ENCODE measurements at regions not wholly inside any gene's neighbourhood (a gene's known extent, or its start where the extent isn't known, plus 50 kb on each side); places are given as distances from the start of the nearest gene placed in this dataset.
"Not testable (repeated sequence)": the region's sequence is repeated elsewhere in the genome, so short reads cannot be mapped to it uniquely, and the experiment has no call there.

GRCh38 chr15:26242565-26243071 lies 379.5 kb upstream of the ATP10A start:
- no peak for ATAC-seq
- H3K4me1 Mint-ChIP-seq, result no peaks in the 10 kb centered on the region
- H3K9me3 Mint-ChIP-seq (ENCODE audit: low read depth), result no peaks in the 10 kb centered on the region
- H3K27me3 Mint-ChIP-seq, result no peaks in the 10 kb centered on the region
- POLR2A ChIA-PET, result no interaction called here
- intact Hi-C loops (cut with DNase I, micrococcal nuclease), result no loop called here
- CTCF ChIA-PET, result no interaction called here
- no peak for DNase-seq
- H3K27ac Mint-ChIP-seq, result no peak overlapping the region
- H3K4me3 Mint-ChIP-seq, result no peak overlapping the region
- no peaks in the 10 kb centered on the region for H3K36me3 Mint-ChIP-seq (ENCODE audit: low read depth)

- no peaks in the 10 kb centered on the region for H3K4me1 Mint-ChIP-seq
- peaks cover 2% of the 10 kb centered on the region for H3K27me3 Mint-ChIP-seq
- ATAC-seq (no peak), DNase-seq (no peak)
- H3K36me3 Mint-ChIP-seq (ENCODE audit: low read depth), result no peaks in the 10 kb centered on the region
- H3K27ac Mint-ChIP-seq, result no peak overlapping the region
- H3K4me3 Mint-ChIP-seq, result no peak overlapping the region
- H3K9me3 Mint-ChIP-seq (ENCODE audit: low read depth), result no peaks in the 10 kb centered on the region
- intact Hi-C loops (cut with DNase I, micrococcal nuclease), result no loop called here
- CTCF ChIA-PET, result no interaction called here
- POLR2A ChIA-PET, result no interaction called here
These were observed 372.7 kb upstream of the ATP10A start for GRCh38 chr15:26235864-26236263.

GRCh38 chr15:26234976-26235767 lies 372.0 kb upstream of the ATP10A start:
- no peaks in the 10 kb centered on the region for H3K4me1 Mint-ChIP-seq
- peaks cover 2% of the 10 kb centered on the region for H3K27me3 Mint-ChIP-seq
- H3K4me3 Mint-ChIP-seq, result no peak overlapping the region
- H3K36me3 Mint-ChIP-seq (ENCODE audit: low read depth), result no peaks in the 10 kb centered on the region
- ChIA-PET CTCF (no interaction called here), POLR2A (no interaction called here)
- ATAC-seq (no peak), DNase-seq (no peak)
- H3K9me3 Mint-ChIP-seq (ENCODE audit: low read depth), result no peaks in the 10 kb centered on the region
- intact Hi-C loops (cut with DNase I, micrococcal nuclease), result no loop called here
- H3K27ac Mint-ChIP-seq, result no peak overlapping the region

GRCh38 chr15:26232691-26233090 lies 369.6 kb upstream of the ATP10A start:
- ATAC-seq (no peak), DNase-seq (no peak)
- ChIA-PET CTCF (no interaction called here), POLR2A (no interaction called here)
- Mint-ChIP-seq H3K4me3 (no peak overlapping the region), H3K36me3 (ENCODE audit: low read depth) (no peaks in the 10 kb centered on the region), H3K4me1 (no peaks in the 10 kb centered on the region), H3K27ac (no peak overlapping the region), H3K9me3 (ENCODE audit: low read depth) (peaks cover 1% of the 10 kb centered on the region), H3K27me3 (peaks cover 2% of the 10 kb centered on the region)
- intact Hi-C loops (cut with DNase I, micrococcal nuclease), result no loop called here

- Mint-ChIP-seq H3K9me3 (ENCODE audit: low read depth) (peaks cover 10% of the 10 kb centered on the region), H3K4me3 (no peak overlapping the region), H3K27ac (no peak overlapping the region), H3K27me3 (peaks cover 2% of the 10 kb centered on the region), H3K36me3 (ENCODE audit: low read depth) (no peaks in the 10 kb centered on the region), H3K4me1 (no peaks in the 10 kb centered on the region)
- intact Hi-C loops (cut with DNase I, micrococcal nuclease), result no loop called here
- ATAC-seq, result no peak
- DNase-seq, result no peak
- POLR2A ChIA-PET, result no interaction called here
- CTCF ChIA-PET, result no interaction called here
These were observed 368.0 kb upstream of the ATP10A start for GRCh38 chr15:26231096-26231495.

- DNase-seq, result no peak
- Mint-ChIP-seq H3K9me3 (ENCODE audit: low read depth) (peaks cover 10% of the 10 kb centered on the region), H3K27ac (no peak overlapping the region), H3K36me3 (ENCODE audit: low read depth) (no peaks in the 10 kb centered on the region), H3K4me3 (no peak overlapping the region), H3K4me1 (no peaks in the 10 kb centered on the region), H3K27me3 (no peaks in the 10 kb centered on the region)
- intact Hi-C loops (cut with DNase I, micrococcal nuclease), result no loop called here
- ChIA-PET CTCF (no interaction called here), POLR2A (no interaction called here)
- ATAC-seq, result no peak
These were observed 361.1 kb upstream of the ATP10A start for GRCh38 chr15:26224266-26224665.

GRCh38 chr15:26223720-26224119 lies 360.6 kb upstream of the ATP10A start:
- DNase-seq, result no peak
- H3K36me3 Mint-ChIP-seq (ENCODE audit: low read depth), result no peaks in the 10 kb centered on the region
- ATAC-seq, result no peak
- no peaks in the 10 kb centered on the region for H3K27me3 Mint-ChIP-seq
- intact Hi-C loops (cut with DNase I, micrococcal nuclease), result no loop called here
- H3K4me3 Mint-ChIP-seq, result no peak overlapping the region
- POLR2A ChIA-PET, result no interaction called here
- H3K9me3 Mint-ChIP-seq (ENCODE audit: low read depth), result peaks cover 10% of the 10 kb centered on the region
- CTCF ChIA-PET, result no interaction called here
- H3K27ac Mint-ChIP-seq, result no peak overlapping the region
- no peaks in the 10 kb centered on the region for H3K4me1 Mint-ChIP-seq

- intact Hi-C loops (cut with DNase I, micrococcal nuclease), result no loop called here
- Mint-ChIP-seq H3K27ac (no peak overlapping the region), H3K4me1 (no peaks in the 10 kb centered on the region), H3K9me3 (ENCODE audit: low read depth) (peaks cover 8% of the 10 kb centered on the region), H3K4me3 (no peak overlapping the region), H3K27me3 (no peaks in the 10 kb centered on the region), H3K36me3 (ENCODE audit: low read depth) (no peaks in the 10 kb centered on the region)
- DNase-seq, result no peak
- ChIA-PET CTCF (no interaction called here), POLR2A (no interaction called here)
- ATAC-seq, result no peak
These were observed 359.7 kb upstream of the ATP10A start for GRCh38 chr15:26222781-26223180.

GRCh38 chr15:26217043-26217442 lies 353.9 kb upstream of the ATP10A start:
- H3K36me3 Mint-ChIP-seq (ENCODE audit: low read depth); H3K9me3 Mint-ChIP-seq (ENCODE audit: low read depth); H3K4me1 Mint-ChIP-seq; H3K4me3 Mint-ChIP-seq; DNase-seq; H3K27ac Mint-ChIP-seq; intact Hi-C loops (cut with DNase I, micrococcal nuclease); POLR2A ChIA-PET; H3K27me3 Mint-ChIP-seq; CTCF ChIA-PET; ATAC-seq: not testable (repeated sequence)

GRCh38 chr15:26214290-26214689 lies 351.2 kb upstream of the ATP10A start:
- ATAC-seq (no peak), DNase-seq (no peak)
- peaks cover 3% of the 10 kb centered on the region for H3K27me3 Mint-ChIP-seq
- POLR2A ChIA-PET, result no interaction called here
- H3K27ac Mint-ChIP-seq, result no peak overlapping the region
- H3K9me3 Mint-ChIP-seq (ENCODE audit: low read depth), result peaks cover 9% of the 10 kb centered on the region
- intact Hi-C loops (cut with DNase I, micrococcal nuclease), result no loop called here
- H3K4me3 Mint-ChIP-seq, result no peak overlapping the region
- CTCF ChIA-PET, result no interaction called here
- no peaks in the 10 kb centered on the region for H3K36me3 Mint-ChIP-seq (ENCODE audit: low read depth)
- H3K4me1 Mint-ChIP-seq, result no peaks in the 10 kb centered on the region

- DNase-seq, result no peak
- Mint-ChIP-seq H3K9me3 (ENCODE audit: low read depth) (peaks cover 9% of the 10 kb centered on the region), H3K4me1 (no peaks in the 10 kb centered on the region), H3K36me3 (ENCODE audit: low read depth) (no peaks in the 10 kb centered on the region), H3K27ac (no peak overlapping the region), H3K4me3 (no peak overlapping the region), H3K27me3 (peaks cover 3% of the 10 kb centered on the region)
- POLR2A ChIA-PET, result no interaction called here
- ATAC-seq, result no peak
- intact Hi-C loops (cut with DNase I, micrococcal nuclease), result no loop called here
- CTCF ChIA-PET, result no interaction called here
These were observed 350.3 kb upstream of the ATP10A start for GRCh38 chr15:26213427-26213826.

GRCh38 chr15:26212109-26212508 lies 349.0 kb upstream of the ATP10A start:
- intact Hi-C loops (cut with DNase I, micrococcal nuclease), result no loop called here
- ATAC-seq, result no peak
- H3K4me3 Mint-ChIP-seq, result no peak overlapping the region
- ChIA-PET POLR2A (no interaction called here), CTCF (no interaction called here)
- peaks cover 3% of the 10 kb centered on the region for H3K27me3 Mint-ChIP-seq
- H3K4me1 Mint-ChIP-seq, result no peaks in the 10 kb centered on the region
- no peak overlapping the region for H3K27ac Mint-ChIP-seq
- DNase-seq, result no peak
- no peaks in the 10 kb centered on the region for H3K36me3 Mint-ChIP-seq (ENCODE audit: low read depth)
- H3K9me3 Mint-ChIP-seq (ENCODE audit: low read depth), result peaks cover 5% of the 10 kb centered on the region

- H3K4me1 Mint-ChIP-seq, result no peaks in the 10 kb centered on the region
- DNase-seq (no peak), ATAC-seq (no peak)
- POLR2A ChIA-PET, result no interaction called here
- no peak overlapping the region for H3K27ac Mint-ChIP-seq
- H3K9me3 Mint-ChIP-seq (ENCODE audit: low read depth), result no peaks in the 10 kb centered on the region
- H3K4me3 Mint-ChIP-seq, result no peak overlapping the region
- CTCF ChIA-PET, result no interaction called here
- no peaks in the 10 kb centered on the region for H3K36me3 Mint-ChIP-seq (ENCODE audit: low read depth)
- intact Hi-C loops (cut with DNase I, micrococcal nuclease), result no loop called here
- H3K27me3 Mint-ChIP-seq, result peaks cover 3% of the 10 kb centered on the region
These were observed 347.9 kb upstream of the ATP10A start for GRCh38 chr15:26210980-26211379.

Measured in activated CD4-positive, alpha-beta T cell treated with anti-CD3 and anti-CD28 coated beads for 36 hours (primary cell).